OCI-LY1 (cell line): ENCODE measurements at regions not wholly inside any gene's neighbourhood (a gene's known extent, or its start where the extent isn't known, plus 50 kb on each side); places are given as distances from the start of the nearest gene placed in this dataset.

ENCODE experiments used
- H2AFZ ChIP-seq: fragments of 200-600 bp; sonication (generic), shearing (Covaris generic); 2 replicates; pipeline ENCODE4 v1.6.0; 2014; ENCODE audit warnings: antibody characterized with exemption, mild to moderate bottlenecking, low read length
- H3F3A ChIP-seq: fragments of 200-600 bp; sonication (generic), shearing (Covaris generic); 2 replicates; pipeline ENCODE4 v1.6.0; 2014; ENCODE audit warnings: mild to moderate bottlenecking, antibody characterized with exemption, low read length, moderate library complexity; ENCODE audit not compliant: insufficient read depth
- H3K27ac ChIP-seq: fragments of 200-600 bp; sonication (generic); 2 replicates; pipeline ENCODE4 v1.5.1; 2014; ENCODE audit warnings: low read length, mixed run types, mild to moderate bottlenecking, low read depth; ENCODE audit not compliant: poor library complexity, severe bottlenecking
- H3K27me3 ChIP-seq: fragments of 200-600 bp; sonication (generic); 2 replicates; pipeline ENCODE4 v1.6.0; 2014; ENCODE audit warnings: antibody characterized with exemption, mild to moderate bottlenecking, low read length, moderate library complexity; ENCODE audit not compliant: insufficient read depth
- H3K36me3 ChIP-seq: fragments of 200-600 bp; sonication (generic); 2 replicates; pipeline ENCODE4 v1.6.1; 2014; ENCODE audit warnings: mild to moderate bottlenecking, antibody characterized with exemption, low read length, moderate library complexity, mixed read lengths; ENCODE audit not compliant: insufficient read depth
- H3K4me1 ChIP-seq: fragments of 200-600 bp; sonication (generic); 2 replicates; pipeline ENCODE4 v1.5.1; 2014; ENCODE audit warnings: mild to moderate bottlenecking, low read length, moderate library complexity; ENCODE audit not compliant: insufficient read depth, severe bottlenecking
- H3K4me2 ChIP-seq: fragments of 200-600 bp; sonication (generic), shearing (Covaris generic); 2 replicates; pipeline ENCODE4 v1.6.1; 2014; ENCODE audit warnings: low read length
- H3K4me3 ChIP-seq: fragments of 200-600 bp; sonication (generic); 2 replicates; pipeline ENCODE4 v1.5.1; 2014; ENCODE audit warnings: low read length, low read depth, mild to moderate bottlenecking, mixed read lengths; ENCODE audit not compliant: poor library complexity, severe bottlenecking
- H3K79me2 ChIP-seq: fragments of 200-600 bp; shearing (Covaris generic); 2 replicates; pipeline ENCODE4 v1.6.1; 2016; ENCODE audit warnings: mixed run types, low read length, mixed read lengths; ENCODE audit not compliant: insufficient read depth
- H3K9ac ChIP-seq: fragments of 200-600 bp; sonication (generic), shearing (Covaris generic); 2 replicates; pipeline ENCODE4 v1.6.1; 2014; ENCODE audit warnings: mild to moderate bottlenecking, low read length, mixed read lengths
- H3K9me2 ChIP-seq: fragments of 200-600 bp; sonication (generic), shearing (Covaris generic); 2 replicates; pipeline ENCODE4 v1.6.1; 2014; ENCODE audit warnings: low read depth, mild to moderate bottlenecking, low read length, mixed read lengths
- H3K9me3 ChIP-seq: fragments of 200-600 bp; shearing (Covaris generic); 2 replicates; pipeline ENCODE4 v1.6.1; 2014; ENCODE audit warnings: low read length, mixed read lengths
- H4K20me1 ChIP-seq: fragments of 200-600 bp; sonication (generic), shearing (Covaris generic); 2 replicates; pipeline ENCODE4 v1.6.0; 2016; ENCODE audit warnings: mild to moderate bottlenecking, low read length; ENCODE audit not compliant: insufficient read depth
- CTCF ChIP-seq: fragments of 200-600 bp; sonication (generic), shearing (Covaris generic); IDR thresholded peaks from 2 replicates; pipeline ENCODE4 v1.5.1; 2017; ENCODE audit warnings: mild to moderate bottlenecking, antibody characterized with exemption, low read length, moderate library complexity, mixed read lengths
- EZH2 ChIP-seq: fragments of 200-600 bp; sonication (generic), shearing (Covaris generic); IDR thresholded peaks from 2 replicates; pipeline ENCODE4 v1.8.0; 2017; ENCODE audit warnings: borderline replicate concordance, mixed run types, mild to moderate bottlenecking, antibody characterized with exemption, low read length, moderate library complexity, mixed read lengths

DNA sequence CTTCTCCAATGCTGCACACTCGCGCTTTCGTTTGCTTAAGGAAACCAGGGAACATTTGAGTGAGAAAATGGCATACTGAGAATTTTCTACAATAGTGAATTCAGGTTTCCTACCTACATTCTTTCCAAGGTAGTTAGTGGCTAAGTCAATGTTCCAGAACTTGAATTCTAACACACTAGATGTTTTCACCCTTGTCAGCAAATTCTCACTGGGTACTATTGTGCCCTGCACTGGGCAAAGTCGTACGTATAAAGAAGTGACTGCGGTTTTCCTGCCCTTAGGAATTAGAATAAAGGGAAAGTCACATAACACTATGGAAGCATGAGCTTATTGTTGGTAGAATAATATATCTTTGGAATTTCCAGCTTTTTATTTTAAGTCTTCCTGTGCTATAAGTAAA lies 119.2 kb upstream of the TNFSF11 start:
- H4K20me1 ChIP-seq = no peaks in the 10 kb centered on the region
- no peak overlapping the region for H3K9ac ChIP-seq
- H3K9me3 ChIP-seq = no peaks in the 10 kb centered on the region
- H3K36me3 ChIP-seq = no peaks in the 10 kb centered on the region
- H2AFZ ChIP-seq = no peak overlapping the region
- H3K27ac ChIP-seq = no peak overlapping the region
- no peak overlapping the region for H3K4me2 ChIP-seq
- no peaks in the 10 kb centered on the region for H3F3A ChIP-seq
- no peaks in the 10 kb centered on the region for H3K9me2 ChIP-seq
- TF ChIP-seq EZH2 (no peak), CTCF (no peak)
- H3K4me3 ChIP-seq = no peak overlapping the region
- H3K27me3 ChIP-seq = no peaks in the 10 kb centered on the region
- H3K79me2 ChIP-seq = no peaks in the 10 kb centered on the region
- H3K4me1 ChIP-seq = no peaks in the 10 kb centered on the region

- no peak overlapping the region for H3K9ac ChIP-seq
- H3K9me2 ChIP-seq = no peaks in the 10 kb centered on the region
- H3K27me3 ChIP-seq = no peaks in the 10 kb centered on the region
- no peak overlapping the region for H3K4me3 ChIP-seq
- no peaks in the 10 kb centered on the region for H3K36me3 ChIP-seq
- H3K27ac ChIP-seq = no peak overlapping the region
- TF ChIP-seq EZH2 (no peak), CTCF (no peak)
- H3K4me1 ChIP-seq = no peaks in the 10 kb centered on the region
- H3K4me2 ChIP-seq = no peak overlapping the region
- no peaks in the 10 kb centered on the region for H3K9me3 ChIP-seq
- H4K20me1 ChIP-seq = no peaks in the 10 kb centered on the region
- no peaks in the 10 kb centered on the region for H3F3A ChIP-seq
- no peaks in the 10 kb centered on the region for H3K79me2 ChIP-seq
- H2AFZ ChIP-seq = no peak overlapping the region
Observed at GRCh38 chr13:42458193-42458592, 115.8 kb upstream of the TNFSF11 start.

DNA sequence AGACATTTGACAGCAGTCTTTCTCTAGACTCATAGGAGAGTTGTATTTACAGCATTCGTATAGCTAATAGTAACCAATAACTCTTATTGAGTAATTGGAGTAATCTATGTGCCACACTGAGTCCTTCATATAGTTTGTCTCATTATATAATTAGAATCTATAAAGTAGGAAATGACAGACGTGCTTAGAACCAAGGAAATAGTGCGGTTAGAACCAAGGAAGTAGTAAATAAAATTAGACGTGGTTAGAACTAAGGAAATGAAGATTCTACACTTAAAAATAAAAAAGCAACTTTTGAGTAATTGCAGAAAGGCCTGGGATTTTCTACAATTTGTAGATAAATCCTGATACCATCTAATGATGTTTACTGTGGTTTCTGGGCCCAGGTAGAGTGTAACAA lies 107.8 kb upstream of the TNFSF11 start:
- Histone ChIP-seq H2AFZ (no peak overlapping the region), H3K4me3 (no peak overlapping the region), H3K4me2 (no peak overlapping the region), H3K4me1 (no peaks in the 10 kb centered on the region), H3K9me2 (no peaks in the 10 kb centered on the region), H4K20me1 (no peaks in the 10 kb centered on the region), H3K9ac (no peak overlapping the region), H3K36me3 (no peaks in the 10 kb centered on the region), H3K27ac (no peak overlapping the region), H3K79me2 (no peaks in the 10 kb centered on the region), H3K27me3 (no peaks in the 10 kb centered on the region), H3K9me3 (no peaks in the 10 kb centered on the region), H3F3A (no peaks in the 10 kb centered on the region)
- TF ChIP-seq CTCF (no peak), EZH2 (no peak)
